Small intestine (tissue), 7 donors: ENCODE measurements at regions not wholly inside any gene's neighbourhood (a gene's known extent, or its start where the extent isn't known, plus 50 kb on each side); places are given as distances from the start of the nearest gene placed in this dataset.
A peak's percentile ranks its signal among the peaks of the same experiment; 100 is the strongest.
"Not testable (repeated sequence)": the region's sequence is repeated elsewhere in the genome, so short reads cannot be mapped to it uniquely, and the experiment has no call there.

Experiments used
- DNase-seq, 2 donors: peaks; one replicate each; pipeline versions ENCODE4 v3.0.0 to v3.0.0-alpha.2; 2013
- FAIRE-seq: peaks from 2 replicates; lab custom pipeline; 2012; peaks lifted over from hg19 to GRCh38; lab: Jason Lieb, UNC
- H3K27ac ChIP-seq, 3 donors: one replicate each; pipeline ENCODE4 v1.5.1; 2013; ENCODE audit warnings: low read length in 2 of 3, mild to moderate bottlenecking in 2 of 3, control low read depth in 1 of 3, inconsistent platforms in 1 of 3, low read depth in 1 of 3, moderate library complexity in 1 of 3
- H3K27me3 ChIP-seq, 3 donors: one replicate each; pipeline ENCODE4 v1.6.1; 2013; ENCODE audit warnings: low read length in 3 of 3, inconsistent platforms in 1 of 3; ENCODE audit not compliant: control insufficient read depth in 3 of 3, insufficient read depth in 3 of 3
- H3K36me3 ChIP-seq, 3 donors: one replicate each; pipeline ENCODE4 v1.6.1; 2013; ENCODE audit warnings: low read length in 3 of 3, inconsistent platforms in 1 of 3, low read depth in 1 of 3, mild to moderate bottlenecking in 1 of 3, moderate library complexity in 1 of 3; ENCODE audit not compliant: control insufficient read depth in 3 of 3, insufficient read depth in 2 of 3
- H3K4me1 ChIP-seq, 3 donors: one replicate each; pipeline ENCODE4 v1.6.1; 2013; ENCODE audit warnings: low read length in 2 of 3, inconsistent platforms in 1 of 3, low read depth in 1 of 3, mild to moderate bottlenecking in 1 of 3, moderate library complexity in 1 of 3; ENCODE audit not compliant: control insufficient read depth in 3 of 3, insufficient read depth in 2 of 3
- H3K4me3 ChIP-seq, 3 donors: one replicate each; pipeline ENCODE4 v1.5.1; 2013; ENCODE audit warnings: low read length in 3 of 3, control low read depth in 1 of 3, inconsistent platforms in 1 of 3, low read depth in 1 of 3, mild to moderate bottlenecking in 1 of 3, moderate library complexity in 1 of 3
- H3K9me3 ChIP-seq, 2 donors: one replicate each; pipeline ENCODE4 v1.6.1; 2013; ENCODE audit warnings: low read depth in 1 of 2, low read length in 1 of 2; ENCODE audit not compliant: control insufficient read depth in 2 of 2, insufficient read depth in 1 of 2
- WGBS, 3 donors: extraction: QIAGEN DNeasy Blood & Tissue Kit; methylation state at CpG; one replicate each; pipeline ENCODE4 v1.1.7; 2013; 5-methylcytosine and 5-hydroxymethylcytosine counted together
- donor health status: healthy with polysubstance abuse.
- donor health status: control.
- donor health status: control.
- donor health status: Bipolar disorder and iron deficiency.
- donor health status: healthy.

DNA sequence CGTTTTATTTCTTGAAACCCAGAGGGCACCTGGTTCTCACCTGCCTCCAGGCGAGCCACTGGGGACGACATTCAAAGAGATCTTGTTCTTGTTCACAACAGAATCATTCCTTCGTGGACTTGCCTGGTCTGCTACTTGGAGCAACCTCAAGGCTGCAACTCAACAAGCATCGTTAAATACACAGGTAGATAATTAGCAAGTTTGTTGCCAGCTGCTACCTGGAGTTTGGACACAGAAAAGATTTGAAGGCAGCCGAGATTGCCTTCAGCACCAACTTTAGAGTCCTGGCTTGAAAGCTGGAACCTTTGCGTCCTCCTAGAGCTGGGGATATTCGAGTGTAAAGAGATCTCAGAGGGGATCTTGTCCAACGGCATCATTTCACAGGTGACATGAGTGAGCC, 89.6 kb upstream of the C7orf33 start:
- Histone ChIP-seq H3K27me3 (no peaks in the 10 kb centered on the region), H3K4me1 (peaks cover 0 to 8% (median 0%) of the 10 kb centered on the region in 3 donors), H3K36me3 (no peaks in the 10 kb centered on the region), H3K9me3 (no peaks in the 10 kb centered on the region), H3K4me3 (no peak overlapping the region), H3K27ac (no peak overlapping the region)
- peak in 1 of 2 donors; percentile 13 for DNase-seq
- no peak for FAIRE-seq
- WGBS, 3 donors, result 10 to 58% (median 32%) methylated on average over 9 of the region's 9 CpGs

DNA sequence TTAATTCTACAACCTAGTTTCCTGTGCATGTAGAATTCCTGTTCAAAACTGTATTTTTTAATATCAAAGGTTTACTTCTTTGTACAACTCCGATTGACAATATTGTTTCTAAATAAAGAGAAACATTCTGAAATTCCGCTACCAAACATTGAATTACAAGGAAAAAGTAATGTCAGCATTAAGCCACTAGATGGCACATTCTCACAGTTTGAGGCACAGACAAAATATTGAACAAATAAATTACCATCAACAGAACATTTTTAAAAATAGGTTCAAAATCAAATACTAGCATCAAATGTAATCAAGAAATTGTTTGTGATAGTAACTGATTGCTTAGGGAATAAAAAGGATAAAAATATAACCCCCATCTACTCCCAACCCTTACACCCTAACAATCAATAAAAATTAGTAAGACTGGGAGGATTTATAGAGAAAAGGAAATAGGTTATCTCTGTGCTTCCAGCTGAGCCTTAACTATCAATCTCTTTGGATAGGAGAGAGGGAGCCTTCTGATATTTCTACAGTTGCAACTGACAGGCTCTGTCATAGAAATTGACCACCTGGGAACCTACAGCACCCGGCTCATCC, 86.6 kb upstream of the C7orf33 start:
- DNase-seq (peak; percentile 39 to 46), FAIRE-seq (no peak)
- no peak overlapping the region for H3K4me3 ChIP-seq
- WGBS, 3 donors, result 31 to 34% (median 31%) methylated on average over 3 of the region's 3 CpGs
- peaks cover 0 to 8% (median 0%) of the 10 kb centered on the region in 3 donors for H3K4me1 ChIP-seq
- H3K27me3 ChIP-seq, result no peaks in the 10 kb centered on the region
- no peaks in the 10 kb centered on the region for H3K36me3 ChIP-seq
- no peaks in the 10 kb centered on the region for H3K9me3 ChIP-seq
- no peak overlapping the region for H3K27ac ChIP-seq

DNA sequence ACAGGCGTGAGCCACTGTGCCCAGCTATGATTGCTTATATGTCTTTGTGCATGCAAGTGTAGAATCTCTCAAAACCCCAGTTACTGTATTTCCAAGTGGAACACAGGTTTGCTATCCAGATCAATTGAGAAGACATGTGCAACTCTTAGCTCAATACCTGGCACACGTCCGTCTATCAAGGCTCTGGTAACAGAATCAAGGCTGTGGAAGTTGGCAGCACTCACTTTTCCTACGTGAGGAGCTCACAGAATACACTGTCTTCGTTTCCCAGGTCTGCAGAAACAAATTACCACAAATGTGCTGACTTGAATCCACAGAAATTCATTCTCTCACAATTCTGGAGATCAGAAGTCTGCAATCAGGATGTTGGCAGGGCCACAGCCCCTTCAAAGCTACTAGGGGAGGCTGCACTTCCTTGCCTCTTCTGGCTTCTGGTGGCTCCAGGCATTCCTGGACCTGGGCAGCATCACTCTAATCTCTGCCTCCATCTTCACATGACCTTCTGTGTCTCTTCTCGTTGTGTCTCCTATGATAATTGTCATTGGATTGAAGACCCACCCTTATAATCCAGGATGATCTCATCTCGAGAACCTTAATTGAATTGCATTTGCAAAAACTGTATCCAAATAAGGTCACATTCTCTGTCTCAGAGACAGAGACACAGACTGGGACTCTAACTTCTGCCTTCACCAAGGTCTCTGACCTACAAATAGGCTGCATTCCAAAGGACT, 84.8 kb upstream of the C7orf33 start:
- Histone ChIP-seq H3K9me3 (no peaks in the 10 kb centered on the region), H3K4me1 (peaks cover 0 to 6% (median 0%) of the 10 kb centered on the region in 3 donors), H3K27ac (no peak overlapping the region), H3K36me3 (no peaks in the 10 kb centered on the region), H3K4me3 (no peak overlapping the region), H3K27me3 (no peaks in the 10 kb centered on the region)
- WGBS, 3 donors, result 65 to 76% (median 68%) methylated on average over 7 of the region's 7 CpGs
- FAIRE-seq (no peak), DNase-seq (no peak)

GRCh38 chr7:148507064-148507573, 83.4 kb upstream of the C7orf33 start:
- not testable (repeated sequence) for FAIRE-seq, H3K27ac ChIP-seq, H3K4me1 ChIP-seq, H3K9me3 ChIP-seq, H3K36me3 ChIP-seq, H3K4me3 ChIP-seq, DNase-seq, H3K27me3 ChIP-seq
- 74 to 85% (median 79%) methylated on average over 7 of the region's 7 CpGs for WGBS, 3 donors

DNA sequence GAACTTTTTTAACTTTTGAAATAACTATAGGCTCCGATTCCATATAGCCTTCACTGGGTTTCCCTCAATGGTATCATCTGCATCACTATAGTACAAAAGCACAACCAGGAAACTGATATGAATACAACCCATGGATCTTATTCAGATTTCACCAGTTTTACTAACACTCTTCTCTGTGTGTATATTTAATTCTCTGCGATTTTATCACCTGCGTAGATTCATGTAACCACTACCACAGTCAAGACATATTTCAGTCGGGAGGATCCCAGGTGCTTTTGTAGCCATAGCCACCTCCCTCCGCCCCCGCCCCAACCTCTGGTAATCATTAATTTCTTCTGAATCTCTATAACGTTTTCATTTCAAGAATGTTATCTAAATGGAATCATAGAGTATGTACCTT, 82.8 kb upstream of the C7orf33 start:
- no peaks in the 10 kb centered on the region for H3K9me3 ChIP-seq
- no peaks in the 10 kb centered on the region for H3K36me3 ChIP-seq
- 21 to 52% (median 32%) methylated on average over 7 of the region's 7 CpGs for WGBS, 3 donors
- DNase-seq, result no peak
- H3K27ac ChIP-seq, result no peak overlapping the region
- no peak for FAIRE-seq
- no peak overlapping the region for H3K4me3 ChIP-seq
- H3K4me1 ChIP-seq, result no peaks in the 10 kb centered on the region
- H3K27me3 ChIP-seq, result no peaks in the 10 kb centered on the region

- H3K9me3 ChIP-seq, result peaks cover 0 to 5% of the 10 kb centered on the region in 2 donors
- no peaks in the 10 kb centered on the region for H3K27me3 ChIP-seq
- no peaks in the 10 kb centered on the region for H3K36me3 ChIP-seq
- no peak for DNase-seq
- no peak overlapping the region for H3K27ac ChIP-seq
- H3K4me3 ChIP-seq, result no peak overlapping the region
- H3K4me1 ChIP-seq, result no peaks in the 10 kb centered on the region
- WGBS, 3 donors, result 67 to 77% (median 70%) methylated on average over 4 of the region's 4 CpGs
- FAIRE-seq, result no peak
These were observed 76.3 kb upstream of the C7orf33 start for GRCh38 chr7:148514236-148514635.

DNA sequence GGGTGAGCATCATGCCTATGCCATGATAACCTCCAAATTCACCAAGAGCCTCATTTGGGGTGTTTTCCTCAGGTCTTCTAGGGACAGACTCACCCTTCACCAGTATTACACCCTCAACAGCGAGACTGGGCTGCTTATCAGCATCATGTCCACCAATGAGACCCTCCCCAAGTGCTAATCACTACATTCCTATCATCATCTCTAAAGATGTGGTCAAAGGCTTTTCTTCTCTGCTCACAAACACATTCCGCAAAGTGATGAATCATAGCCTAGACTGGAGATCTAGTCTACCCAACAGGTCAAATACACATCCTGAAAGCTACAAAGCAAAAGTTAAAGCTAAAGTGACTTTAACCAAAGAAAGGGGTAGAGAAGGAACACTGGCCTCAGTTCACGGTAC, 75.3 kb upstream of the C7orf33 start:
- Histone ChIP-seq H3K9me3 (peaks cover 0 to 5% of the 10 kb centered on the region in 2 donors), H3K27me3 (no peaks in the 10 kb centered on the region), H3K4me1 (no peaks in the 10 kb centered on the region), H3K27ac (no peak overlapping the region), H3K36me3 (no peaks in the 10 kb centered on the region), H3K4me3 (no peak overlapping the region)
- 90 to 91% (median 90%) methylated on average over 3 of the region's 3 CpGs for WGBS, 3 donors
- no peak for FAIRE-seq
- DNase-seq, result no peak

- FAIRE-seq, result no peak
- H3K27me3 ChIP-seq, result no peaks in the 10 kb centered on the region
- peaks cover 0 to 5% of the 10 kb centered on the region in 2 donors for H3K9me3 ChIP-seq
- H3K4me3 ChIP-seq, result no peak overlapping the region
- H3K27ac ChIP-seq, result no peak overlapping the region
- H3K36me3 ChIP-seq, result no peaks in the 10 kb centered on the region
- WGBS, 3 donors, result 51 to 71% (median 56%) methylated on average over 6 of the region's 6 CpGs
- no peak for DNase-seq
- no peaks in the 10 kb centered on the region for H3K4me1 ChIP-seq
These were observed 74.6 kb upstream of the C7orf33 start for GRCh38 chr7:148515728-148516695.
